Pons (tissue), 1 donor: ENCODE measurements at regions not wholly inside any gene's neighbourhood (a gene's known extent, or its start where the extent isn't known, plus 50 kb on each side); places are given as distances from the start of the nearest gene placed in this dataset.
"Not testable (repeated sequence)": the region's sequence is repeated elsewhere in the genome, so short reads cannot be mapped to it uniquely, and the experiment has no call there.

ENCODE experiments used
- DNase-seq: peaks from one replicate; pipeline ENCODE4 v3.0.0-alpha.2; 2016; ENCODE audit warnings: low spot score

DNA sequence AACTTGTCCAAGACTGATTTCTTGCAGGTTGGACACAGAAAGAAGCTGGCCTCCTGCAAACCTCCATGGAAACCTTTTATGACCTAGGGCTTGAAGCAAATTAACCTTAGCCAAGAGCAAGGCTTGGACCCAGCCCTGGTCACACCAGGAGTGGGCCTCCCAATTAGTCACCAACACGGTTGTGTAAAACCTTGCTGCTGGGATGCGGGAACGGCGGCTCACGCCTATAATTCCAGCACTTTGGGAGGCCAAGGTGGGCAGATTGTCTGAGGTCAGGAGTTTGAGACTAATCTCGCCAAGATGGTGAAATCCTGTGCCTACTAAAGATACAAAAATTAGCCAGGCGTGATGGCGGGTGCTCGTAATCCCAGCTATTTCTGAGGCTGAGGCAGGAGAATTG lies 419.9 kb downstream of the AASDHPPT start:
- DNase-seq = no peak

- DNase-seq = no peak
Measured at GRCh38 chr11:106497822-106498221, 420.4 kb downstream of the AASDHPPT start.

DNA sequence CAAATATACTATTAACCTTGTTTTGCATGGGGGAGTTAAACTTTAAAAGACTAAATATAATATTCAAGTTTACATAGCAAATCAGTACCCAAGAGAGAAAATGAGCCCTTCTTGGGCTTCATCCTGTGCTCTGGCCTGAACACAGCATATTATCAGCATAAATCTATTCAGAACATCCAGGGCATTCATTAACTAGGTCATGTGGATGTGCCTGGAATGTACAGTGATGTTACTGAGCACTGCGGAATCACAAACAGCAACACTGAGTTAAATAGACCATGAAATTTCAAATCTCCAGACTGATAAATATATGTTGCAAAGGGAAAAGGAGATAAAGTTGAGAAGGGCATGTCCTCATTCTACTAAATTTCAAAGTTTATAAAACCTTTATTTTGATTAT lies 426.4 kb downstream of the AASDHPPT start:
- DNase-seq = no peak

GRCh38 chr11:106507645-106508306 lies 430.3 kb downstream of the AASDHPPT start:
- no peak for DNase-seq

- no peak for DNase-seq
Measured at GRCh38 chr11:106514706-106515105, 437.2 kb downstream of the AASDHPPT start.

DNA sequence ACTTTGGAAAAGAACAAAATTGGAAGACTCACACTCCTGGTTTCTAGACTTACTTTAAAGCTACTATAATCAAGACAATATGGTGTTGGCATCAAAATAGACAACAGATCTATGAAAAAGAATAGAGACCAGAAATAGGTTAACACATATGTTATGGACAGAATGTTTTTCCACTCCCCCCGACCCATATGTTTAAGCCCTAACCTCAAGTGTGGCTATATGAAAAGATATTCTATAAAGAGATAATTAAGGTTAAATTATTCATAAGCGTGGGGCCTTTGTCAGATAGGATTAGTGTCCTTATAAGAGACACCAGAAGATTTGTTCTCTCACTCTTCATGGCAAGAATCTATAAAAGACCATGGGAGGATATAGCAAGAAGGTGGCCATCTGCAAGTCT lies 440.0 kb downstream of the AASDHPPT start:
- no peak for DNase-seq

GRCh38 chr11:106520146-106520912 lies 442.9 kb downstream of the AASDHPPT start:
- no peak for DNase-seq

- DNase-seq = no peak
Measured at GRCh38 chr11:106520920-106521319, 443.5 kb downstream of the AASDHPPT start.

GRCh38 chr11:106523171-106523570 lies 445.7 kb downstream of the AASDHPPT start:
- no peak for DNase-seq

DNA sequence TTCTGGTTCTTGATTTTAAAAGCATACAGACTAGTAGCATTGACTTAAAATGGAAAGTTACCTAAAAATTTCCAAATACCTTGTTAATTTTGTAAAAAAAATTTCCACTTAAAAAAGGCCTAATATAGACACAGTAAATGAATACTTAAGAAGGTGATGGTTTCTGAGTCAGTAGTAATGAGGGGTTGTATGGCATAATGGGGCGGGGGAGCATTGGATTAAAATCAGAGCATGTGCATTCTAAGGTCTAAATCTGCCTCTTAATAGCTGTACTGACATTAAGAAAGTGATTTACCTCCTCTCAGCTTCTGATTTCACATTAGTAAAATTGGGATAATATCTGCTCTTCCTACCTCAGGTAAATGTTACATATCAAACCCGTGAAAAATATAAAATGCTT lies 446.5 kb downstream of the AASDHPPT start:
- DNase-seq = no peak

GRCh38 chr11:106524436-106524835 lies 447.0 kb downstream of the AASDHPPT start:
- no peak for DNase-seq

DNA sequence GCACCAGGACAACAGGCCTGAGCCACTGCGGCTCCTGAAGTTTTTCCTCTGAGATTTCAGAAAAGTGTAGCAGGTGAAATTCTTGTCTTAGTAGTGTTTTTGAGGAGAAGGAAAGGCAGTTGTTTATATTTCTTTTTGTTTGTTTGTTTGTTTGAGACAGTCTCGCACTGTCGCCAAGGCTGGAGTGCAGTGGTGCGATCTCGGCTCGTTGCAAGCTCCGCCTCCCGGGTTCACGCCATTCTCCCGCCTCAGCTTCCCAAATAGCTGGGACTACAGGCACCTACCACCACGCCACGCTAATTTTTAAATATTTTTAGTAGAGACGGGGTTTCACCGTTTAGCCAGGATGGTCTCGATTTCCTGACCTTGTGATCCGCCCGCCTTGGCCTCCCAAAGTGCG lies 454.2 kb downstream of the AASDHPPT start:
- not testable (repeated sequence) for DNase-seq

GRCh38 chr11:106533046-106533445 lies 455.6 kb downstream of the AASDHPPT start:
- DNase-seq = no peak

- DNase-seq = no peak
Measured at GRCh38 chr11:106540001-106540400, 462.5 kb downstream of the AASDHPPT start.

DNA sequence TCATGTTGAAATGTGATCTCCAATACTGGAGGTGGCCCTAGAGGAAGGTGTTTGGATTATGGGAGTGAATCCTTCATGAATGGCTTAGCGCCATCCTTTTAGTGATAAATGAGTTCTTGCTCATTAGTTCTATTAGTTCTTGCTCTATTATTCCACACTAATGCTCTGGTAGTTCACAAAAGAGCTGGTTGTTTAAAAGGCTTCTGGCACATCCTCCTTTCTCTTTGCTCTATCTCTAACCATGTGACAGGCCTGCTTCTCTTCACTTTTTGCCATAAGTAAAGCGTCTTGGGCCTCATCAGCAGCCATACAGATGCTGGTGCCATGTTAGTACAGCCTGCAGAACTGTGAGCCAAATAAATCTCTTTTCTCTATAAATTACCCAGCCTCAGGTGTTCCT lies 469.9 kb downstream of the GUCY1A2 start:
- DNase-seq = no peak

- no peak for DNase-seq
Measured at GRCh38 chr11:106551744-106552673, 466.3 kb downstream of the GUCY1A2 start.

DNA sequence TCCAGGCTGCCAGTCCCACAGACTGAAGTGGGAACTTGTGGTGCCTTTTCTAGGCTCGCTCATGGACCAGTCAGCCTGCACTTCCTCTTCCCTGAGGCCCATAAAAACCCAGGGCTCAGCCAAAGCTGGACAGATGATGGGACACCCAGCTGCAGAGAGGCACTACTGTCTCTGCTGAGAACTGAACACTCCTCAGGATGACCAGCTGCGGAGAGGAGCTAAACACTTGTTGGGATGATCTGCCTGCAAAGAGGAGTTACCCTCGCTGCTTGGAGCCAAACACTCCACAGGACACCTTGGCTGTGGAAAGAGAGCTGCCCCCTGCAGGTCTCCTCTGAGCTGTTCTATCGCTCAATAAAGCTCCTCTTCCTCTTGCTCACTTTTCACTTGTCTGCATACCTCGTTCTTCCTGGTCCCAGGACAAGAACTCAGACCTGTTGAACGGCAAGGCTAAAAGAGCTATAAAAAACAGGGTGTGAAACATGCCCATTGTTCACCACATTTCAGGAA lies 465.5 kb downstream of the GUCY1A2 start:
- DNase-seq = no peak

GRCh38 chr11:106553304-106553703 lies 465.0 kb downstream of the GUCY1A2 start:
- no peak for DNase-seq

DNA sequence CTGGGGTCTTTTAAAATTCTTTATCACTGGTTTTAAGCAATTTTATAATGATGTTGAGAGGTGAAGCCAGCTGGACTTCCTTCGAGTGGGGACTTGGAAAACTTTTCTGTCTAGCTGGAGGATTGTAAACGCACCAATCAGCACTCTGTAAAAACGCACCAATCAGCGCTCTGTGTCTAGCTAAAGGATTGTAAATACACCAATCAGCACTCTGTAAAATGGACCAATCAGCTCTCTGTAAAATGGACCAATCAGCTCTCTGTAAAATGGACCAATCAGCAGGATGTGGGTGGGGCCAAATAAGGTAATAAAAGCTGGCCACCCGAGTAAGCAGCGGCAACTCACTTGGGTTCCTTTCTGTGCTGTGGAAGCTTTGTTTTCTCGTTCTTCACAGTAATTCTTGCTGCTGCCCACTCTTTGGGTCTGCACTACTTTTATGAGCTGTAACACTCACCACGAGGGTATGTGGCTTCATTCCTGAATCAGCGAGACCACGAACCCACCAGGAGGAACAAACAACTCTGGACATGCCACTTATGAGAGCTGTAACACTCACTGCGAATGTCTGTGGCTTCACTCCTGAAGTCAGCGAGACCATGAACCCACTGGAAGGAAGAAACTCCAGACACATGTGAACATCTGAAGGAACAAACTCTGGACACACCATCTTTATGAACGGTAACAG lies 462.6 kb downstream of the GUCY1A2 start:
- DNase-seq = not testable (repeated sequence)

GRCh38 chr11:106565326-106565725 lies 452.9 kb downstream of the GUCY1A2 start:
- no peak for DNase-seq

DNA sequence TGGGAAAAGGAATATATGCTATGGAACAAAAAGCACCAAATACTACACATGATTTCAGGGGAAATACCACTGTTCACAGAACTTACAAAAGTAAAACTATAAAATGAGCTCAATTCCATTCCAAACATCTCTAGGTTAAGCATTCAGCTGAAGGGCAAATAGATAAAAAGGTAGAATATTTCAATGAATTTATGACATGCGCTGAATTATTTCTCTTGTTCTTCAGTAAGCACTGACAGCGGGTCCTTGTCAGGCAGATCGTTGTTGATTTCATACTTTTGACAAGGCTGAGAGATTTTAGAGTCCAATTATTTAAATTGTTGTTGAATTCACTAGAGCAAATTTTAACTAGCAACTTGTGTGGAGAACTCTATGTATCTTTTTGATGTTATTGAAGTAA lies 449.6 kb downstream of the GUCY1A2 start:
- DNase-seq = no peak

DNA sequence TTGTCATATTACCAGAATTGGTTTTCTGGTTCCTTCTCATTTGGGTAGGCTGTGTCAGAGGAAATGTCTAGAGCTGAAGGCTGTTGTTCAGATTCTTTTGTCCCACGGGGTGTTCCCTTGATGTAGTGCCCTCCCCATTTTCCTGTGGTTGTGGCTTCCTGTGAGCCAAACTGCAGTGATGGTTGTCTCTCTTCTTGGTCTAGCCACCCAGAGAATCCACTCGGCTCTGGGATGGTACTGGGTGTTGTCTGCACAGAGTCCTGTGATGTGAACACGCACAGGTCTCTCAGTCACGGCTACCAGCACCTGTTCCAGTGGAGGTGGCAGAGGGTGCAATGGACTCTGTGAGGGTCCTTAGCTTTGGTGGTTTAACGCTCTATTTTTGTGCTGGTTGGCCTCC lies 440.9 kb downstream of the GUCY1A2 start:
- not testable (repeated sequence) for DNase-seq
